OCI-LY7 (cell line): ENCODE measurements at regions not wholly inside any gene's neighbourhood (a gene's known extent, or its start where the extent isn't known, plus 50 kb on each side); places are given as distances from the start of the nearest gene placed in this dataset.

Source experiments
- CTCF ChIP-seq: fragments of 200-600 bp; sonication (generic); conservative IDR thresholded peaks from 2 replicates; pipeline ENCODE4 v1.5.1; 2014; ENCODE audit warnings: mild to moderate bottlenecking, antibody characterized with exemption, low read length, moderate library complexity, mixed read lengths
- EZH2phosphoT487 ChIP-seq: fragments of 200-600 bp; sonication (generic); IDR thresholded peaks from 2 replicates; pipeline ENCODE4 v1.6.1; 2018; ENCODE audit warnings: low read depth, borderline replicate concordance, mild to moderate bottlenecking, mixed run types, antibody characterized with exemption, low read length, moderate library complexity, mixed read lengths

- no peak for TF ChIP-seq CTCF
- TF ChIP-seq EZH2phosphoT487 = no peak
These were observed 2101.7 kb upstream of the PCDH20 start for GRCh38 chr13:63517371-63517770.
